Rectal smooth muscle tissue (tissue), 1 donor: ENCODE measurements at regions not wholly inside any gene's neighbourhood (a gene's known extent, or its start where the extent isn't known, plus 50 kb on each side); places are given as distances from the start of the nearest gene placed in this dataset.
"Not testable (repeated sequence)": the region's sequence is repeated elsewhere in the genome, so short reads cannot be mapped to it uniquely, and the experiment has no call there.

Experiments
- H3K27ac ChIP-seq: one replicate; pipeline ENCODE4 v1.7.0; 2013; ENCODE audit warnings: low read depth, low read length, inconsistent platforms
- H3K27me3 ChIP-seq: one replicate; pipeline ENCODE4 v1.7.0; 2013; ENCODE audit warnings: low read length; ENCODE audit not compliant: control insufficient read depth, insufficient read depth
- H3K36me3 ChIP-seq: one replicate; pipeline ENCODE4 v1.7.0; 2013; ENCODE audit warnings: low read length; ENCODE audit not compliant: control insufficient read depth, insufficient read depth
- H3K4me1 ChIP-seq: one replicate; pipeline ENCODE4 v1.7.0; 2013; ENCODE audit warnings: low read length; ENCODE audit not compliant: control insufficient read depth, insufficient read depth
- H3K4me3 ChIP-seq: one replicate; pipeline ENCODE4 v1.7.0; 2013; ENCODE audit warnings: low read length
- H3K9ac ChIP-seq: one replicate; pipeline ENCODE4 v1.7.0; 2013; ENCODE audit warnings: low read length

DNA sequence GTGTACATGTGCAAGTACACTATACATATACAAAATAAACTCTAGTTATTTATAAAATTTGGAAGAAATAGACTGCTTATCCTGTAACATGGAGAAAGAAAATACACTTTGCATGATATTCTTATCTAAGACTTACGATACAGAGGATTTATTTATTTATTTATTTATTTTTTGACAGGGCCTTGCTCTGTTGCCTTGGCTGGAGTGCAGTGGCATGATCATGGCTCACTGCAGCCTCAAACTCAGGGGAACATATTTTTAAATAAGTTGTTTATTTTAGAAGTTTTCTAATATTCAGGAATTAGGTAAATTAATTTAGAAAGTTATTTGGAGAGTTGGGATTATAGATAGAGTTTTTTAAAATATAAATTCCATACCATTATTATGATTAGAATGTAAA lies 116.7 kb downstream of the GPR85 start:
- H3K4me1 ChIP-seq, result no peaks in the 10 kb centered on the region
- H3K9ac ChIP-seq, result no peak overlapping the region
- H3K27ac ChIP-seq, result no peak overlapping the region
- no peaks in the 10 kb centered on the region for H3K27me3 ChIP-seq
- H3K36me3 ChIP-seq, result no peaks in the 10 kb centered on the region
- H3K4me3 ChIP-seq, result no peak overlapping the region

DNA sequence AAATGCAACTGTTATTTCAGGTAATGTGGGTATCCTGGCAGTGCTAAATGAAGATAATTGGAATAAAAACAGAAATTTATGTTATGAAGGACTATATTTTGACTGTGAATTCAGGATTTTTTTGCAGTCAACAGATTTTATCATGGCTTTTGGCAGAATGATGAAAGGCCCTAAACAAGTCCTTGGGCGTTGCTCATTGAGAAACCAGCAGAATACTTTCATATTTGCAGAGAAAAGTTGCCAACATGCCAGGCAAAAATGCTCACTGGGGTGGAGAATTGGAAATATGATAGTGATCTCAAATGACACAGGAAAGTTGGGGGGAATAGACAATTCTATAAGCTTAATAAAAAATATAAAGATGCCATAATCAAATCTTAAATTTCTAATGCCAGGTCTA lies 121.1 kb downstream of the GPR85 start:
- Histone ChIP-seq H3K9ac (no peak overlapping the region), H3K36me3 (no peaks in the 10 kb centered on the region), H3K4me3 (no peak overlapping the region), H3K4me1 (no peaks in the 10 kb centered on the region), H3K27me3 (no peaks in the 10 kb centered on the region), H3K27ac (no peak overlapping the region)

DNA sequence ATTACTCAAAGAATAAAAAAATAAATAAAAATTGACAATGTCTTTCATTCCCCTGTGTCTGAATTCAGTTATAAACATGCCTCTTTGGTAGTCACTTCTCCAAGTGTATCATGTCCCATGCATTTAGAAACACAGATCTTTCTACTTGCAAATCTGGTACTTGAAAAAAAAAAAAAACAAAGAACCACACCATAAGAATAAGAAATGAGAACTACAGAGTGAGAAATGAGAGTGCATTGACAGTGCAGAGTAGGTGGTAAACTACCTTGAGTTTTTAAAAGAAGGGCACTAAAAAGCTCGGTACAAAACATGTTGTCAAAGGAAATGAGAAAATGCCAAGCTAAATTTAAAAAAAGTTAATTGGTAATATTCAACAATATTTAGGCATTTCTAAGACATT lies 123.0 kb downstream of the GPR85 start:
- no peak overlapping the region for H3K27ac ChIP-seq
- no peaks in the 10 kb centered on the region for H3K27me3 ChIP-seq
- no peaks in the 10 kb centered on the region for H3K36me3 ChIP-seq
- H3K9ac ChIP-seq, result no peak overlapping the region
- no peak overlapping the region for H3K4me3 ChIP-seq
- no peaks in the 10 kb centered on the region for H3K4me1 ChIP-seq

- H3K27ac ChIP-seq, result no peak overlapping the region
- H3K4me1 ChIP-seq, result no peaks in the 10 kb centered on the region
- H3K9ac ChIP-seq, result no peak overlapping the region
- no peaks in the 10 kb centered on the region for H3K36me3 ChIP-seq
- H3K4me3 ChIP-seq, result no peak overlapping the region
- H3K27me3 ChIP-seq, result no peaks in the 10 kb centered on the region
These were observed 123.8 kb downstream of the GPR85 start for GRCh38 chr7:112962815-112963214.

GRCh38 chr7:112959276-112959675 lies 127.4 kb downstream of the GPR85 start:
- Histone ChIP-seq H3K36me3 (no peaks in the 10 kb centered on the region), H3K9ac (no peak overlapping the region), H3K4me1 (no peaks in the 10 kb centered on the region), H3K4me3 (no peak overlapping the region), H3K27ac (no peak overlapping the region), H3K27me3 (no peaks in the 10 kb centered on the region)

DNA sequence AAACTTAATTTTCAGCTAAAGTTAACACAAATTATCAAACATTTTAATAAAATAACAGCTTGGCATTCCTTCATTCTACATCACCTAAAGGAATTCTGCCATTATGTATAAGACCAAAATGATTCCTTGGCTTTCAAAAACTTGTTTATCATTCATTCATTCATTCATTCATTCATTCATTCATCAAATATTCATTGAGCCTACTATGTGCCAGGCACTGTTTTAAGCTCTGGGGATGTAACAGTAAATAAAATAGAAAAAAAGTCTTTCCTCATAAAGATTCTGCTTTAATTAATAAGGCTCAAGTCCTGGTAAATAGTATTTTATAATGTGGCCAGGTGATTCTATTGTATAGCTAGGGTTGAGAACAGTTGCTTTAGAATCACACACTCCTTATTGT lies 127.9 kb downstream of the GPR85 start:
- Histone ChIP-seq H3K27me3 (no peaks in the 10 kb centered on the region), H3K9ac (no peak overlapping the region), H3K36me3 (no peaks in the 10 kb centered on the region), H3K4me3 (no peak overlapping the region), H3K4me1 (no peaks in the 10 kb centered on the region), H3K27ac (no peak overlapping the region)

DNA sequence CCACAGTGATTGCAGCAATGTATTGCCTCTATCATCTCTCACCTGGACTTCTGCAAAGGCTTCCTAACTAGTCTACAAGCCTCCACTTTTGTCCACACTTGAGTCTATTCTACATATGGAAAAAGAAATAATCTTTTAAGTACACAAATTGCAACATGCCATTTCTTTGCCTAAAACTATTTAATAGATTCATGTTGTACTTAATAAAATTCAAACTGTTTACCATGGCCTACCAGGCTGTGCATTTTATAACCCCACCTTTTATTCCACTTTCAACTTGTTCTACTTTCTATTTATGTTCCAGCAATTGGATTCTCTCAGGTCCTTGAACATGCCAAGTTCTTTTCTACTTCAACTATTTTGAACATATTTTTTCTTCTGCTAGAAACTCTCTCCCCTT lies 128.7 kb downstream of the GPR85 start:
- Histone ChIP-seq H3K4me1 (no peaks in the 10 kb centered on the region), H3K27me3 (no peaks in the 10 kb centered on the region), H3K36me3 (no peaks in the 10 kb centered on the region), H3K9ac (no peak overlapping the region), H3K27ac (no peak overlapping the region), H3K4me3 (no peak overlapping the region)

DNA sequence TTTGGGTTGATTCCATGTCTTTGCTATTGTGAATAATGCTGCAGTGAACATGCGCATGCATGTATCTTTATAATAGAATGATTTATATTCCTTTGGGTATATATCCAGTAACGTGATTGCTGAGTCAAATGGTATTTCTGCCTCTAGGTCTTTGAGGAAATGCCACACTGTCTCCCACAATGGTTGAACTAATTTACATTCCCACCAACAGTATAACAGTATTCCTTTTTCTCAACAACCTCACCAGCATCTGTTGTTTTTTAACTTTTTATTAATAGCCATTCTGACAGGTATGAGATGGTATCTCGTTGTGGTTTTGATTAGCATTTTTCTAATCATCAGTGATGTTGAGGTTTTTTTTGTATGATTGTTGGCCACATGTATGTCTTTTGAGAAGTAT lies 133.6 kb downstream of the GPR85 start:
- H3K27me3 ChIP-seq, H3K4me3 ChIP-seq, H3K4me1 ChIP-seq, H3K36me3 ChIP-seq, H3K9ac ChIP-seq, H3K27ac ChIP-seq: not testable (repeated sequence)

DNA sequence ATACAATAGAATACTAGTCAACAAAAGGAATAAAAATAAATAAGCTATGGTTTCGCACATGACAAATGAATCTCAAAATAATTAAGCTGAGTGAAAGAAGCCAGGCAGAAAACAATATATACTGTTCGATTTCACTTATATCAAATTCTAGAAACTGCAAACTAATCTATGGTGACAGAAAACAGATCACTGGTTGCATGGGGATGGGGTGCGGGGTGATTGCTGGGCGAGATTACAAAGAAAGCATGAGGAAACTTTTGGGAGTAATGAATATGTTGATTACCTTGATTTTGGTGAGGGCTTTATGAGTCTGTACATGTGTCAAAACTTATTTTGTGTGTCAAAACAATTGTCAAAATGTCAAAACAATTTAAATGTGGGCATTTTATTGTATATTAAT lies 135.6 kb downstream of the GPR85 start:
- Histone ChIP-seq H3K27me3 (no peaks in the 10 kb centered on the region), H3K4me3 (no peak overlapping the region), H3K27ac (no peak overlapping the region), H3K4me1 (no peaks in the 10 kb centered on the region), H3K36me3 (no peaks in the 10 kb centered on the region), H3K9ac (no peak overlapping the region)

DNA sequence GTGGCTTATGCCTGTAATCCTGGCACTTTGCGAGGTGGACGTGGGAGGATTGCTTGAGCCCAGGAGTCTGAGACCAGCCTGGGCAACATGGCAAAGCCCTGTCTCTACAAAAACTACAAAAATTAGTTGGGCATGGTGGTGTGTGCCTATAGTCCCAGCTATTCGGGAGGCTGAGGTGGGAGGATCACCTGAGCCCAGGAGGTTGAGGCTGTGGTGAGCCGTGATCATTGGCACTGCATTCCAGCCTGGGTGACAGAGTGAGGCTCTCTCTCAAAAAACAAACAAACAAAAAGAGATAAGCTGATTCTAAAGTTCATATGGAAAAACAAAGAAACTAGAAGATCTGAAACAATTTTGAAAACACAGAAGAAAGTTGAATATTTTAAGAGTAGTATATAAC lies 136.9 kb downstream of the GPR85 start:
- H3K36me3 ChIP-seq, H3K27ac ChIP-seq, H3K27me3 ChIP-seq, H3K9ac ChIP-seq, H3K4me1 ChIP-seq, H3K4me3 ChIP-seq: not testable (repeated sequence)

DNA sequence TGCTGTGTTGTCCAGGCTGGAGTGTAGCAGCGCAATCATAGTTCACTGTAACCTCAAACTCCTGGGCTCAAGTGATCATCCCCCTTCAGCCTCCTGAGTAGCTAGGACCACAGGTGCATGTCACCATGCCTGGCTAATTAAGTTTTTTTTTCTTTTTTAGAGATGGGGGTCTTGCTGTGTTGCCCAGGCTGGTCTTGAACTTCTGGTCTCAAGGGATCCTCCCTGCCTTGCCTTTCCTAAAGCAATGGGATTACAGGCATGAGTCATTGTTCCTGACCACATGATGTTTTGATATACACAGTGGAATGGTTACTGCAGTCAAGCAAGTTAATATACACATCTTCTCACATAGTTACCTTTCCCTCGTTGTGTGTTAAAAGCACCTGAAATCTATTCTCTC lies 140.3 kb downstream of the GPR85 start:
- Histone ChIP-seq H3K36me3 (no peaks in the 10 kb centered on the region), H3K9ac (no peak overlapping the region), H3K27me3 (no peaks in the 10 kb centered on the region), H3K27ac (no peak overlapping the region), H3K4me3 (no peak overlapping the region), H3K4me1 (no peaks in the 10 kb centered on the region)

- Histone ChIP-seq H3K4me3 (no peak overlapping the region), H3K27ac (no peak overlapping the region), H3K9ac (no peak overlapping the region), H3K27me3 (no peaks in the 10 kb centered on the region), H3K36me3 (no peaks in the 10 kb centered on the region), H3K4me1 (peaks cover 2% of the 10 kb centered on the region)
These were observed 141.6 kb downstream of the GPR85 start for GRCh38 chr7:112945046-112945445.

DNA sequence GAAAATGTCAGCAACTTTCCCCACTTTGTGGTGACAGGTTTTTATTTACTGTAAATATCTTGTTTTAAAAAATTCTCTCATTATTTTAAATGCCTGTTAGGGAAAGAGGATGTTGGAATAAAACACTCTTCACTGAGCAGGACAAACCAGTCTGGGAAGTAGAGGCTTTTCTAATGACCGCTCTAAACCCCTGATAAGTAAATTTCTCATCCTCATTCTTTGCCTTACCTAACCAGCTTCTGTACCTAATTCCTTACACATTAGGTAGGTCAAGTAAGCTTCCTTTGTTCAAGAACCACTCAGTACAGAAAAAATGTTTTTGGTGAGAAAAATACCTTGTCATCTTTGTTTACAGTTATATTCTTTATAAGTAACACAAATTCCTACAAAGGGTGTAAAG lies 143.6 kb downstream of the GPR85 start:
- Histone ChIP-seq H3K9ac (no peak overlapping the region), H3K27ac (no peak overlapping the region), H3K4me3 (no peak overlapping the region), H3K36me3 (no peaks in the 10 kb centered on the region), H3K4me1 (peaks cover 2% of the 10 kb centered on the region), H3K27me3 (no peaks in the 10 kb centered on the region)

DNA sequence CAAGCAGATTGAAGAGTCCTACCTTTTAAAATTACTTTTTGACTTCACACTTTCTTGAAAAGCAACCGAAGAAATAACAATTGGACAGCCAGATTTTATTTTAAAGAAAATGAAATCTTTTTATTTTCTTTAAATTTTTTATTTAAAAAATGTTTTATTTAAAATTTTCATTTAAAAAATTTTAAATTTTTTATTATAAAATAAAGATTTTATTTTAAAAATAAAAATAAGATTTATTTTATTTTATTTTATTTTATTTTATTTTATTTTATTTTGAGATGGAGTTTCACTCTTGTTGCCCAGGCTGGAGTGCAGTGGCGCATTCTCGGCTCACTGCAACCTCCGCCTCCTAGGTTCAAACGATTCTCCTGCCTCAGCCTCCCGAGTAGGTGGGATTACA lies 144.5 kb downstream of the GPR85 start:
- H3K27me3 ChIP-seq, H3K4me3 ChIP-seq, H3K9ac ChIP-seq, H3K4me1 ChIP-seq, H3K36me3 ChIP-seq, H3K27ac ChIP-seq: not testable (repeated sequence)
